Activated CD8-positive, alpha-beta memory T cell treated with anti-CD3 and anti-CD28 coated beads, Interleukin-2, amount 50 U/mL, for 48 hours (primary cell): ENCODE measurements at regions not wholly inside any gene's neighbourhood (a gene's known extent, or its start where the extent isn't known, plus 50 kb on each side); places are given as distances from the start of the nearest gene placed in this dataset.
"Not testable (repeated sequence)": the region's sequence is repeated elsewhere in the genome, so short reads cannot be mapped to it uniquely, and the experiment has no call there.

Experiments used
- DNase-seq: peaks from one replicate; pipeline ENCODE4 v3.0.0-alpha.2; 2020

- no peak for DNase-seq
Observed at GRCh38 chr4:117014236-117014635, 71.1 kb downstream of the TRAM1L1 start.

- DNase-seq = no peak
Observed at GRCh38 chr4:117010671-117011070, 74.7 kb downstream of the TRAM1L1 start.

DNA sequence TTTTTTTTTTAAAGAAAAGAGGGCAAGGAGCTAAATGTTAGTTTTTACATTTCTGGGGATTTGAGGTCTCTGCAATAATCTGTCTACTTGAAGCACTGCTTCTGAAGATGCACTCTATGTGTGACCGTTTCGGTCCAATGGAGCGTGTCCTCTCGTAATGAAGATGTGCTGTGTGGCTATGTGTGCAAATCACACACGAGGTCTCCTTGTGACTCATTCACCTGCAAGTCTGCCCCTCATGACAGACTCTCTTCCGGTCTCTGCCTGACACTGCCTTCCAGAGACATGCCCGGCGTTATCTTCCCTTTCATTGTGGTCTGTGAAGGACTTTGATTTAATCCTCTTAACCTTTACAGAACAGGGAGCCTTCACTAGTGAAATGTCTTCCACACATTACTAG lies 84.3 kb downstream of the TRAM1L1 start:
- no peak for DNase-seq

DNA sequence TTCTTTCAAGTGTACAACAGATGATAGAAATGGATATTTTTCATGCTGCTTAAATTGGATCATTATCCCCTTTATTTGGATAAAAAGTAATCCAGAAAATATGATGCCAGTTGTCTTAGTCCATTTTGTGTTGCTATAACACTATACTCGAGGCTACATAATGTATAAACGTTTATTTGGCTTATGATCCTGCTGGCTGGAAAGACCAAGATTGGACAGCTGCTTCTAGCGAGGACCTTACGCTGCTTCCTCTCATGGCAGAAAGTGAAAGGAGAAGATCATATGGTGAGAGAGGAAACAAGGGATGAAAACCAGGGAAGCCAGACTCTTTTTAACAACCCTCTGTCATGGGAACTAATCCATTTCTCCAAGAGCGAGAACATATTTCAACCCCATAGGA lies 102.7 kb downstream of the TRAM1L1 start:
- no peak for DNase-seq

DNA sequence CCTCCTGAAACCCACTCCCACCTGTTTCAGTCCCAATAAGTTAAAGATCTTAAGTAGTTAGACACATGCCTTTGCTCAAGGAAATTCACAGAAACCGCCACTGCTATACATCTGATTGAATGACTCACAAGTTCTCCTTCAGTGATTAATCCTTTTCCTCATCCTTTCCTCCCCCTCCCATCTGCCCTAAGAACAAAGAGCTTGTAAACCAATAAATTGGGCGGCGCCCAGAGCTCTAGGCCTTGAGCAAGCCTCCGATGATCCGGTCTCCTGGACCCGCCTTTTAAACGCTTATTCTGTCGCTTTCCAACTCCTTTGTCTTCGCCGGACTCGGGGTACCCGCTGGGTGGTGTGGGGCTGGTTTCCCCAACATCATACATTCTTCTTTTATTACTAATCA lies 104.9 kb downstream of the TRAM1L1 start:
- not testable (repeated sequence) for DNase-seq

DNA sequence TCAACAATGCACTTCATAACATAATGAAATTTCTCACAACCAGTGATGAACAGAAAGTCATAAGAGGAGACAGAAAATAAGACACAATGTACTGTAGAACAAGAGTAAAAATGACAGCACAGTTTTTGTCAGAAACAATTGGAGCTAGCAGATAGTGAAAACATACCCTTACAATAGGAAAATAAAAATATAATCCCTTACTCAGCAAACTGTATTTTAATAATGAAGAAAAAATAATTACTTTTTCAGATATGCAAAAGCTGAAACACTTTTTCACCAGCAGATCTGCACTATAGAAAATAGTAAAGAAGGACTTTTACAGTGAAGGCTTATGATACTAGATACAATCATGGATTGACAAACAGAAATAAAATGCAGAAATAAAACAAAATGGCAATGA lies 126.3 kb downstream of the TRAM1L1 start:
- no peak for DNase-seq

GRCh38 chr4:116953947-116954346 lies 131.4 kb downstream of the TRAM1L1 start:
- DNase-seq = no peak

DNA sequence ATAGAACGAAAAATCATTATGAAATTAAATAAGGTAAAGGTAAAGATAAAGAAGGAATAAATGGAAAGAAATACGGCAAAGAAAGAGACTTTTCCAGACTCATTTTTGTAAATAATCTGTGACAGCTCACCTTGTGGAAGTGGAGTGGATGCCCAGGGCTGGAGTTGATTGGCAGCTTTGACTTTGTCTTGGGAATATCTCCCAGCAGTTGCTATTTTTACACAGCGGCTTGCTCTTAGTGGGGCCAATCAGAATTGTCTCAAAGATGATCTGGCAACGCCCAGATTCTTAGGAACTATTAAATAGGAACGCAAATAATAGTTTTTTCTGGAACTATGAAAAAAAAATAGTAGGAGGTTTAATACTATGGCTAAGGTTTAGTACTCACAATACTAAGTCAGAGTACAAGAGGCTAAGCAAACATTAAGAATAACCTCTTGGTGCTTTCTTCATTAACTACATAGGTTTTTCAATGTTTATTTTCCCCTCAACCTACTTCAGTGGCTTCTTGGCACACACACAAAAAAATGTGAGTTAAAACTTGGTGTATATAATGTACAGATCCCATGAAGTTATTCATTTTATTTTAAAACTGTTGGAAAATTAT lies 132.7 kb downstream of the TRAM1L1 start:
- DNase-seq = no peak

- DNase-seq = no peak
Observed at GRCh38 chr4:116949856-116950255, 135.5 kb downstream of the TRAM1L1 start.

DNA sequence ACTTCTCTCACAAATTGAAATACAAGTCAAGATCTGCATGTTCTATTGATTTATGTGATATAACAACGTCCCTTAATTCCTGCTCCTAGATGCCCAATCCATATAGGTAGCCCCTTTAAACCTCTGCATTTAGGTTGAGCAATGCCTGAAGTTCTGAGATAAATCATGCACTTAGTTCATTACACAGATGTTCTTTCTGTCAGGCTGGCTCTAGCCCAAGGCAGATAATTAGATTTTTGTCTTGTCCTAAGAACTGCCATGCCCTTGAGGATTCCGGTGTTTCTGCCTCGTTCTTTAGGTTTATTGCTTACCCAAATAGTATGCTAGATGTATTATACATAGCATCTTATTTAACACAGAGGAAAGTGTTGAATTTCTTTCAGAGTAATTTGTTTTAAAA lies 143.1 kb downstream of the TRAM1L1 start:
- DNase-seq = no peak

DNA sequence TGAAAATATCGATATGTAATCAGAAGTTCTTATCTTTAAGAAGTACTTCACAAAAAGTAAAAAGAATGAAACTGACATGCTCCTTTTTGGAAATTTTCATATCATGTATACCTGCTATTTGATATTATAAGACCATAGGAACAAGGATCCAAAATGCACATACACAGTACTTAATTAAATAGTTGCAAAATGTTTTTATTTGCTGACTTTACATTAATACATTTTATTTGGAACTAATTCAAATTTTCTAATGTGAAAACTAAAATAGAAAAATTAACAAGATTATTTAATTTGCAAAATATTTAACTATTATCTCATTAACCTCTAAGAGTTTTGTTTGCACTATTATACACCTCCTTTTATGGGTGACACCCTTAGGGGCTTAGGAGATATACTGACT lies 155.0 kb downstream of the TRAM1L1 start:
- no peak for DNase-seq

DNA sequence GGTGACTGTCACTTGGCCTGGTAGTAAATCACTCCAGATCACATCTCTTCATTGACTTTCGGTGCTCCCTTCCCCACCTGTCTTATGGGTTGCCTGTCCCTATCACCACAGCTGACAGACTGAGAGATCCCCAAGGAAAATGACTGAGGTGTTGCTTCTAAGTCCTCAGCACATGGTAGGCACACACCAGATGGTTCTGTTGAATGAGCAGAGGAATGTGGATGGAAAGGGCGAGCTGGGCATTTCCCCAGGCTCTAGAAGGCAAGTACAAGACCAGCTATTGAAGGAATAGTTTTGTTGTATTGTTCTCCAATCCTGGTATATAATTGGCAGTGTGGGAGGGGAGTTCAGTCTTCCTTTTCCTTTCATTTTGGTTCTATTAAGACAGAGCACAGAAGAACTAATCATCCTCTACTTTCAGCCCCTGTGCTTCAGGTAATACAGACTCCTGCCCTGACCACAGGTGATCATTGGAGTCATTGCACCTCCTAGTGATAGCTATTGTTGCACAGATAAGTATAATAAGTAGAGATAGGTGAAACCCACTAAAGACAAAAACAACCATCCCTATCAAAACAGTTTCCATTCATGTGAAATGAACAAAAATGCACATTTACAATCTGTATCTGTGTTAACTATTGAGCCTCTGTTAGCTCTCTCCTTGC lies 158.6 kb downstream of the TRAM1L1 start:
- no peak for DNase-seq

DNA sequence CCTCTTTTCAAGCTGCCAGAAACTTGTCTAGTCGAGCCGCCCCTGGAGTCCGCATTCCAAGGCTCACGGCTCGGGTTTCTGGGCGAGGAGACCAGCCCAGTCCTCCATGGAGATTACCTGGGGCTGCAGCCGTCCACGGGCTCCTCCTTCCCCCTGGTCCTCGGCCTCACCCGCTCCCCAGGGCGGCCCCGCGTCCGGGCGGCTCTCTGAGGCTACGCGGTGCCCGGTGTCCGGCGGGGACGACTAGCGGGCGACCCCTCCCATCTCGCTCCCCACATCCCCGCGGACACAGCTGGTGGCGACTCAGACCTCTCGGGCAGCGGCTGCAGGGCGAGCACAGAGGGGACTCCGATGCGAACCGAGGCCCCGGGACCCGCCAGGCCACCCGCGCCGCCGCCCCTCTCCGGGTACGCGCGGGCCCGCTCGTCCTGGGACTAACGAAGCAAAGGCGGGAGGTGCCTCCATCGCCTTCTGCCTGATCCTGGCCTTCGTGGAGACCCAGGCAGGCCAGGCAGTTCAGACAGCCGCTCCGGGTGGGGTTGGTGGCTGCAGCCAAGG lies 159.4 kb downstream of the TRAM1L1 start:
- no peak for DNase-seq

DNA sequence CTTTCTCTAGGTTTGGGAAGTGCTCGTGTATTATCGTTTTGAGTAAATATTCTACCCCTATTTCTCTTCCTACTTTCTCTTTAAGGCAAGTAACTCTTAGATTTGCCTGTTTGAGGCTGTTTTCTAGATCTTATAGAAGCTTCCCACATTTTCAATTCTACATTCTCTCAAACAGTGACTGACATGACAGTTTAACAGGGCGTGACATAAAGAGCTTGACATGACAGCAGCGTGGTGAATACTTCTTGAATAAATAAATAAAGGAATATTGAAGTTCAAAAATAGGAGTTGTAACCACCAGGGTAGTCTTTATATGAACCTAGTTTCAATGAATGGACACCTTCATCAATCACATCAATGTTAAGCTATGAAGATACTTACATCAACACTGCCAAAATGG lies 162.0 kb downstream of the TRAM1L1 start:
- no peak for DNase-seq

GRCh38 chr4:116913451-116913850 lies 171.9 kb downstream of the TRAM1L1 start:
- no peak for DNase-seq

DNA sequence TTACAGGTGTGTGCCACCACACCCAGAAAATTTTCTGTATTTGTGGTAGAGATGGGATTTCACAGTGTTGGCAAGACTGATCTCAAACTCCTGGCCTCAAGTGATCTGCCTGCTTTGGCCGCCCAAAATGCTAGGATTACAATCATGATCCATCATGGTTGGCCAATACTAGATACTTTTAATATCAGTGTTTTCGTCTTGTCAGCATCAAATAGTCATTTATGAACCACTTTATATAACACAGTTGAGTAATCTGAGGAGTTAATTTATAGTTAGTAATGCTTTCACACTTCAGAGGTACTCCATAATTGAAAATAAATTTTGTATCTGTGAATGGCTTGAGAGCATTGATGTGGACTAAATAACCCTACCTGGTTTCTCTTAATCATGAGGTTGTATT lies 178.6 kb downstream of the TRAM1L1 start:
- no peak for DNase-seq

- DNase-seq = no peak
Observed at GRCh38 chr4:116899561-116899960, 185.8 kb downstream of the TRAM1L1 start.

GRCh38 chr4:116885579-116885978 lies 199.8 kb downstream of the TRAM1L1 start:
- no peak for DNase-seq

DNA sequence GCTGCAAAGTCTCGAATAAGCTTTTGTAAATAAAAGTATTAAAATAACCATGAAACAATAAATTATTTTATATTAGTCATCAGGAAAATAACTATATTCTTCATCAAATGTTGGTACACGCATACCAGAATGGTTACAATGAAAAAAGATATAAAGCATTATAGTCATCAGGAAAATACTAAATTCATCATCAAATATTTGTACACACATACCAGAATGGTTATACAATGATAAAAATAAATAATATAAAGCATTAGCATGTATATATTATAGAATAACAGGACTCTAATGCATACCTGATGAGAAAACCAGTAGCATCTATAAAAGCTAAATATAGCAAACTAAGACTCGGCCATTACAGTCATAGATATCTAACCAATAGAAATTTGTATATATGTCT lies 202.9 kb downstream of the TRAM1L1 start:
- DNase-seq = no peak

- no peak for DNase-seq
Observed at GRCh38 chr4:116881077-116881476, 204.3 kb downstream of the TRAM1L1 start.

GRCh38 chr4:116880625-116881024 lies 204.8 kb downstream of the TRAM1L1 start:
- DNase-seq = no peak

- no peak for DNase-seq
Observed at GRCh38 chr4:116878280-116878679, 207.1 kb downstream of the TRAM1L1 start.

DNA sequence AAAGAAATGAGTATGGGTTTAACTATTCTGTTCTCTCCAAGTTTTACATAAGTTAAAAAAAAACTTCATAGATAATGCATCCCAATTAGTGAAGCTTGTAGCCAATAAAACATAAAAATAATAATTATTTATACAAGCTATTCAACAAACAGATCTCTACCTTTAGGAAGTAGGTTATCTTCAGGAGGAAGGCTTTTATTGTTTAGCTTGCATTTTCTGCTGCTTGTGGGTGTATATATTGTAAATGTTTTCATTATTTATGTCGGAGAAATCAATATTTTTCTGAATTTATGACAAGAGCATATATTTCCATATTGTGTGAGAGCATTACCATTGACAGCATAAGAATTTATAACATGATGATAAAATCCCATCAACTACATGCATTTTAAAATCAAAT lies 208.3 kb downstream of the TRAM1L1 start:
- no peak for DNase-seq

GRCh38 chr4:116872941-116873340 lies 212.4 kb downstream of the TRAM1L1 start:
- DNase-seq = no peak

DNA sequence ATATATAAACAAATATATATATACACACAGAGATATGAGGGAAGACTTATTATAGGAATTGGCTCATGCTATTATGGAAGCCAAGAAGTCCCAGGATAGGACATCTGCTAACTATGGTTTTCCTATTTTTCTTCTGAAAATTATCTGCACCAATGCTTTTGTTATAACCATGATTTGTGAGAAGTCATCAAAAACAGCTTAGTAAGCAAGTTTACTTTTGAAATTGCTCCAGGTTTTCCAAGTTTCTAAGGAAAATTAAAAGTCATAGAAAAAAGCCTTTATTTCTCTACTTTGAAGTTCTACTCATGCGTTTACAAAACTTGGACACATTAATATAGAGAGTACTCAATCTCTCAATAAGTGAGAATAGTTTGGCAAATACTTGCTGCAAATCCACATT lies 213.1 kb downstream of the TRAM1L1 start:
- no peak for DNase-seq
